ENCODE measurements at regions not wholly inside any gene's neighbourhood (a gene's known extent, or its start where the extent isn't known, plus 50 kb on each side); places are given as distances from the start of the nearest gene placed in this dataset.
"Not testable (repeated sequence)": the region's sequence is repeated elsewhere in the genome, so short reads cannot be mapped to it uniquely, and the experiment has no call there.

GRCh38 chr13:87123987-87124784, 547.0 kb upstream of the SLITRK5 start:
- no peak for FAIRE-seq

DNA sequence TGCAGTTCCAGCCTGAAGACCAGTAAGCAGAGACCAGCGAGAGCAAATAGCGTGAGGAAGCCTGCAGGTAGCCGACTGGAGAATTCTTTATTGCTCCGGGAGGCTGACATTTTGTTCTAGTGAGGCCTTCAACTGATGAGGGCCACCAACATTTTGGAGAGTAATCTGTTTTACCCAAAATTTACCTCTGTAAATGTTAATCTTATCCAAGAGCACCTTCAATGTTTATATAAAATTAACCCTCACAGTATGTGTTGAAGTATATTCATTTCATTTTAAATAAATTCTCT, 546.4 kb upstream of the SLITRK5 start:
- no peak for FAIRE-seq

- no peak for FAIRE-seq
Observed at GRCh38 chr13:87128036-87128435, 543.1 kb upstream of the SLITRK5 start.

- FAIRE-seq: no peak
Observed at GRCh38 chr13:87128491-87128890, 542.7 kb upstream of the SLITRK5 start.

DNA sequence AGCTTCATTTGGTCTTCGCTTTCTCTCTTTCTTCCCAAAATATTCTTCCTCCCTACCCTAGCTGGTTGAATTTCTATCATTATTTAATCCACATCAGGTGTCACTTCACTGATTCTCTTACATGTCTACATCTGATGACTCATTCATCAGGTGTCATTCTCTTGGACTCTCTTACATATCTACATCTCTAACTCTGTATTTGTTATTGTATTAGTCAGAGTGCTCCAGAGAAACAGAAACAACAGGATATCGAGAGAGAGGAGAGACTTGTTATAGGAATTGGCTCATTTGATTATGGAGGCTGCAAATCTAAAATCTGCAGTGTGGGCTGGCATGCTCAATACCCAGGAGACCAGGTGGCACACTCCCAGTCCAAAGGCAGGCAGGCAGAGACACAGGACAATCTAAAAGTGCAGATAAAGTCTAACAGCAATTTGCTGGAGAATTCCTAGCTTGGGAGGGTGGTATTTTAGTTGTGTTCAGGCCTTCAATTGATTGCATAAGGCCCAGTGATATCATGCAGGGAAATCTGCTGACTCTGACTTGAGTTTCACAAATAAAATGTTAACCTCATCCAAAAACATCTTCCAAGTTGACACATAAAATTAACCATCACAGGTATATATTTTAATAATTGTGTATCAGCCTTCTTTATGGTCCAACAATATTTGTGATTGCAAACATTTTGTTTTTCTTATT, 541.4 kb upstream of the SLITRK5 start:
- no peak for FAIRE-seq

DNA sequence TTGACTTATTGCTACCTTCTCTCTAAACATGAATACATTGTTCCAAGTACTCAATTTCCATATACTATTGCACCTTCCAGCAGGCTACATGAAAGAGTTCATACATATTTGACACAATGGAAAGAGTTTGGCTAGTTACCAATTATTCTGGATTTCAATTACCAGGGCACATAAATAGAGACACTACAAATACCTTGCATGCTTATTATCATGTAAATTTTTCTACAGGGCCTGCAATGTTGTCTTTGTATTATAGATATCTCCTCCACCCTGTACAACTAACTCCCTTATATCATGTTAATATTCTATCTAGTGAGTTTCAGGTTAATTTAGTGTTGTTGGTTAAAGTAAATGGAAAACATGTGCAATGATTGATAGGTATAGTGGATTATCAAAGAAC, 540.7 kb upstream of the SLITRK5 start:
- no peak for FAIRE-seq

GRCh38 chr13:87131611-87132010, 539.6 kb upstream of the SLITRK5 start:
- FAIRE-seq: no peak

DNA sequence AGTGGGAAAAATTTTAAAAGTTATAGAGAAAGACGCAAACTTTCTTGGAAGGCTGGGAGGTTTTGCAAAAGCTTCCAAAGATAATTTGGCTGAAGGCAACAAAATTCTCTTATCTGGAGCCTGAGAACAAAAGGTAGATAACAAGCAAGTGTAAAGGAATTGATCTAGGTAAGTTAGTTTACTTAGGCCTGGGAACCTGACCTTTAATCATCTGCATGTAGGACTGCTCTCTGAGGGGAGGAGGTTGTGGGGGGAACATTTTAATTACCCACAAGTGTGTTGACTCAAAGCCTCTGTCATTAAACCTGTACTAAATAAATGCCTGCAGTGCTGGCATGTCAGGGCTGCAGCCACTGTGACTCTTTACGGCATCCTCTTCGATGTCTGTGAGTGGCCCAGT, 532.3 kb upstream of the SLITRK5 start:
- FAIRE-seq: no peak

DNA sequence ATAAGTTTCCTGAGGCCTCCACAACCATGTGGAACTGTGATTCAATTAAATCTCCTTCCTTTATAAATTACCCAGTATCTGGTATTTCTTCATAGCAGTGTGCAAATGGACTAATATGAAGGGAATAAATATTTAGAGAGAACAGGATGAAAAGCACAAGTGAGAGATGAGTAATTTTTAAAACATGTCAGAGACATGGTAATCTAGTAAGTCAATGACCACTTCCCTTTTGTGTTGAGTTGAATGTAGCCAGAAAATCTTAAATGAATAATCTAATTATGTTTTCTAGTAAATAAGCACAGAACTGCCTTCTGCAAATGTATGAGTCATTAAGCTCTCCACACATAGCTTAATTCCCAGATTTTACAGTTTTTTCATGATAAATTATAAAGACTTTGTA, 524.1 kb upstream of the SLITRK5 start:
- no peak for FAIRE-seq

DNA sequence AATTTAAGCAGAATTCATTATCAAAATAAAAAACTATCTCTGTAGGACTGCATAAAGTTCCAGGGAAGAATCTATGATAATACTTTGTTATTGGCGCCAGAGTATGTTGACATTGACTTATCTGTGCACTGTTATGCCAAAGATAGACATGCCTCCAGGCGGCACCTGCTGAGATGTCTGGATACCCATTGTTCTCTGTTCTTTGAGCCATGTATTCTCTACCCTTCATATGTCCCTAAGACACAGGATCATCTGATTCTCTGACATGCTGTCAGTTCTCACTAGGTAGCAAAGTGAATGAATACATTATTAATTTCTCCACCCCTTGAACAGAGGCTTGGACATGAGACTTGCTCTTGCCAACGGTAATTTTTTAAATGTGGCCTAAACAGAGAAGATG, 517.8 kb upstream of the SLITRK5 start:
- FAIRE-seq: no peak

DNA sequence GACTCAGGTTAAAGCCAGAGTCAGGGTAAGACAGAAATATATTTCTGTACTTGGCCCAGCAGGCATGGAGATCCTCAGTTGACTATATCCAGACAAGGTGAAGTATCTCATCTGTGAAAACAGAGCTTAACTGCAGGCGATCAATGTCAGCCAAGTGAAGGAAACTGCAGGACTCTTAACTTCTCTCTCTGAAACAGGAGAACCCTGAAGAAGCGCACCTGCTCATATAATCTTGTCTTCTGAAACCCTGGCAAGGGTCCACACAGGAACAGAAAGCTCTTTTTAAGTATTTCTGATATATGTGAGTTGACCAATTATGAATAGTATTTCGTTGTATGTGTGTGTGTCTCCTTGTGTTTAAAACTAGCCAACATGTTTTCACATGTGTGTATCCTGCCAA, 504.8 kb upstream of the SLITRK5 start:
- FAIRE-seq: no peak

GRCh38 chr13:87168390-87168789, 502.8 kb upstream of the SLITRK5 start:
- FAIRE-seq: no peak

GRCh38 chr13:87169337-87169736, 501.8 kb upstream of the SLITRK5 start:
- peak; percentile 69 for FAIRE-seq

DNA sequence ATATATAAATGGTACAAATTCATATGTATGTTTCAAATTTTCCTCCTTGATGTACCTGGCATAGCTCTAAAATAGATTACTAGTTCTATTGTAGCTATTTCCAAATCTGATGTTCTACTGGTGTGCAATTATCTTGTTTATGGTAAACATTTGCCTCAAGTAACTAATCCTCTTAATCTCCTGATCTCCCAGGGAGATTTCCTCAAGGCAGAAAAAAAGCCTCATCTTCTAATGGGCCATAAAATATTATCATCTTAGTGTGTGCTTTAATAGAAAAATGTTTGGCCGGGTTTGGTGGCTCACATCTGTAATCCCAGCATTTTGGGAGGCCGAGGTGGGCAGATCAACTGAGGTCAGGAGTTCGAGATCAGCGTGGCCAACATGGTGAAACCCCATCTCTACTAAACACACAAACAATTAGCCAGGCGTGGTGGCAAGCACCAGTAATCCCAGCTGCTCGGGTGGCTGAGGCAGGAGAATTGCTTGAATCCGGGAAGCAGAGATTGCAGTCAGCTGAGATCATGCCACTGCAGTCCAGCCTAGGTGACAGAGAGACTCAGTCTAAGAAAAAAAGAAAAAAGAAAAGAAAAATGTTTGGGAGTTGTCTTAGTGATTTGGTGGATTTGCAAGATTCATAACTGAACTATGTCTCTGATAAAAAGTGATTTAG, 498.9 kb upstream of the SLITRK5 start:
- no peak for FAIRE-seq

DNA sequence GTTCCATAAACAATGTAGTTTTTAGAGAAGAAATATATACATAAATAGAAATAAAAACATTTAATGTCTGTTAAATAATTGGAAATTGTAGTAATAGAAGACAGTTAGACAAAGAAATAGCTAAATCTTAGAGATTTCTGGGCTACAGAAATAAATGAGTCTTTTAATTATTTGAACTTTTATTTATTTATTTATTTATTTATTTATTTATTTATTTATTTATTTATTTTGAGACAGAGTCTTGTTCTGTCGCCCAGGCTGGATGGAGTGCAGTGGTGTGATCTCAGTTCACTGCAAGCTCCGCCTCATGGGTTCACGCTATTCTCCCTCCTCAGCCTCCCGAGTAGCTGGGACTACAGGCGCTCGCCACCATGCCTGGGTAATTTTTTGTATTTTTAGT, 486.0 kb upstream of the SLITRK5 start:
- FAIRE-seq: not testable (repeated sequence)

DNA sequence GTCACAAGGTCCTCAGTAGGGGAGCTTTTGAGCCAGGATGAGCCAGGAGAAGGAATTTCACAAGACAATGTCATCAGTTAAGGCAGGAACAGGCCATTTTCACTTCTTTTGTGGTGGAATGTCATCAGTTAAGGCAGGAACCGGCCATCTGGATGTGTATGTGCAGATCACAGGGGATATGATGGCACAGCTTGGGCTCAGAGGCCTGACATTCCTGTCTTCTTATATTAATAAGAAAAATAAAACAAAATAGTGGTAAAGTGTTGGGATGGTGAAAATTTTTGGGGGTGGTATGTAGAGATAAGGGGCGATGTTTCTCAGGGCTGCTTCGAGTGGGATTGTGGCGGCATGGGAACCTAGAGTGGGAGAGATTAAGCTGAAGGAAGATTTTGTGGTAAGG, 484.5 kb upstream of the SLITRK5 start:
- not testable (repeated sequence) for FAIRE-seq

GRCh38 chr13:87191485-87191884, 479.7 kb upstream of the SLITRK5 start:
- FAIRE-seq: not testable (repeated sequence)

- no peak for FAIRE-seq
Observed at GRCh38 chr13:87198371-87198770, 472.8 kb upstream of the SLITRK5 start.

- no peak for FAIRE-seq
Observed at GRCh38 chr13:87206708-87207107, 464.5 kb upstream of the SLITRK5 start.

- no peak for FAIRE-seq
Observed at GRCh38 chr13:87207280-87208003, 463.7 kb upstream of the SLITRK5 start.

GRCh38 chr13:87208636-87209035, 462.5 kb upstream of the SLITRK5 start:
- no peak for FAIRE-seq

DNA sequence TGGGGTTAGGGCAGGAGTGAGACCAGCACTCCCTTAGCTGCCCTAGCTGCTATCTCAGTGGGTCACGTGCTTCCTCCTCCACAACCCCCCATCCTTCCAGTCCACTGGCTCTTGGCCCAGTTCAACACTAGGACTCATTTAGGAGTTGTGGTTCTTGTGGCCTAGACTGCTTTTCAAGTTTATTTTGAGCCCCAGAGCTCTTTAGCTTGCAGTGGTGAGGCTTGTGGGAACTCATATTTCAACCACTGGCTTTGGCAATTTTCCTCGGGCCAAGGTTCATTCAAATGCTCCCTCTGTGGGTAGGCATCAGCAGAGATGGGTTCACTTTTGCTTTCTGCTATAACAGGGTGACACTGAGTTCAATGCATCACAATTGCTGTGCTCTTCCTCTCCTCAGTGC, 436.2 kb upstream of the SLITRK5 start:
- no peak for FAIRE-seq

DNA sequence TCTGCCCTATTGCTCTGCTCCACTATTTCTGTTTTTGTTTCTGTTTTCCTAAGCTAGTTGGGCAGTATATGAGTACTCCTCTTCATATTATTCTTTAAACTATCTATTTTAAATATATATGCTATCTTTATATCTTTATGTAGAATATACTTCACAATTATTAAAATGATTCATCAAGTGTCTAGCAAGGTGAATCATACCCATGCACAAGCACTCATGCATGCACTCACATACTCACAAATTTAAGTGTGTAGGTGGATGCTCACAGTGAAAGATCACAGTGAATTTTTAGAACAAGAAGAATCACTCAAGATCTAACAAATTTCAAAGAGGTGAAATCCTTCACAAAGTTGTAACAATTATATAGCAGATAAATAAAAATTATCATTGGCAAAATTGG, 435.6 kb upstream of the SLITRK5 start:
- FAIRE-seq: no peak
